OCI-LY1 (cell line): ENCODE measurements at regions not wholly inside any gene's neighbourhood (a gene's known extent, or its start where the extent isn't known, plus 50 kb on each side); places are given as distances from the start of the nearest gene placed in this dataset.

ENCODE experiments used
- H2AFZ ChIP-seq: fragments of 200-600 bp; sonication (generic), shearing (Covaris generic); 2 replicates; pipeline ENCODE4 v1.6.0; 2014; ENCODE audit warnings: antibody characterized with exemption, mild to moderate bottlenecking, low read length
- H3F3A ChIP-seq: fragments of 200-600 bp; sonication (generic), shearing (Covaris generic); 2 replicates; pipeline ENCODE4 v1.6.0; 2014; ENCODE audit warnings: mild to moderate bottlenecking, antibody characterized with exemption, low read length, moderate library complexity; ENCODE audit not compliant: insufficient read depth
- H3K27ac ChIP-seq: fragments of 200-600 bp; sonication (generic); 2 replicates; pipeline ENCODE4 v1.5.1; 2014; ENCODE audit warnings: low read length, mixed run types, mild to moderate bottlenecking, low read depth; ENCODE audit not compliant: poor library complexity, severe bottlenecking
- H3K27me3 ChIP-seq: fragments of 200-600 bp; sonication (generic); 2 replicates; pipeline ENCODE4 v1.6.0; 2014; ENCODE audit warnings: antibody characterized with exemption, mild to moderate bottlenecking, low read length, moderate library complexity; ENCODE audit not compliant: insufficient read depth
- H3K36me3 ChIP-seq: fragments of 200-600 bp; sonication (generic); 2 replicates; pipeline ENCODE4 v1.6.1; 2014; ENCODE audit warnings: mild to moderate bottlenecking, antibody characterized with exemption, low read length, moderate library complexity, mixed read lengths; ENCODE audit not compliant: insufficient read depth
- H3K4me1 ChIP-seq: fragments of 200-600 bp; sonication (generic); 2 replicates; pipeline ENCODE4 v1.5.1; 2014; ENCODE audit warnings: mild to moderate bottlenecking, low read length, moderate library complexity; ENCODE audit not compliant: insufficient read depth, severe bottlenecking
- H3K4me2 ChIP-seq: fragments of 200-600 bp; sonication (generic), shearing (Covaris generic); 2 replicates; pipeline ENCODE4 v1.6.1; 2014; ENCODE audit warnings: low read length
- H3K4me3 ChIP-seq: fragments of 200-600 bp; sonication (generic); 2 replicates; pipeline ENCODE4 v1.5.1; 2014; ENCODE audit warnings: low read length, low read depth, mild to moderate bottlenecking, mixed read lengths; ENCODE audit not compliant: poor library complexity, severe bottlenecking
- H3K79me2 ChIP-seq: fragments of 200-600 bp; shearing (Covaris generic); 2 replicates; pipeline ENCODE4 v1.6.1; 2016; ENCODE audit warnings: mixed run types, low read length, mixed read lengths; ENCODE audit not compliant: insufficient read depth
- H3K9ac ChIP-seq: fragments of 200-600 bp; sonication (generic), shearing (Covaris generic); 2 replicates; pipeline ENCODE4 v1.6.1; 2014; ENCODE audit warnings: mild to moderate bottlenecking, low read length, mixed read lengths
- H3K9me2 ChIP-seq: fragments of 200-600 bp; sonication (generic), shearing (Covaris generic); 2 replicates; pipeline ENCODE4 v1.6.1; 2014; ENCODE audit warnings: low read depth, mild to moderate bottlenecking, low read length, mixed read lengths
- H3K9me3 ChIP-seq: fragments of 200-600 bp; shearing (Covaris generic); 2 replicates; pipeline ENCODE4 v1.6.1; 2014; ENCODE audit warnings: low read length, mixed read lengths
- H4K20me1 ChIP-seq: fragments of 200-600 bp; sonication (generic), shearing (Covaris generic); 2 replicates; pipeline ENCODE4 v1.6.0; 2016; ENCODE audit warnings: mild to moderate bottlenecking, low read length; ENCODE audit not compliant: insufficient read depth
- EZH2 ChIP-seq: fragments of 200-600 bp; sonication (generic), shearing (Covaris generic); IDR thresholded peaks from 2 replicates; pipeline ENCODE4 v1.8.0; 2017; ENCODE audit warnings: borderline replicate concordance, mixed run types, mild to moderate bottlenecking, antibody characterized with exemption, low read length, moderate library complexity, mixed read lengths
- TF ChIP-seq, protein P1 (sequence below): fragments of 200-600 bp; sonication (generic), shearing (Covaris generic); IDR thresholded peaks from 2 replicates; pipeline ENCODE4 v1.5.1; 2017; ENCODE audit warnings: mild to moderate bottlenecking, antibody characterized with exemption, low read length, moderate library complexity, mixed read lengths

DNA sequence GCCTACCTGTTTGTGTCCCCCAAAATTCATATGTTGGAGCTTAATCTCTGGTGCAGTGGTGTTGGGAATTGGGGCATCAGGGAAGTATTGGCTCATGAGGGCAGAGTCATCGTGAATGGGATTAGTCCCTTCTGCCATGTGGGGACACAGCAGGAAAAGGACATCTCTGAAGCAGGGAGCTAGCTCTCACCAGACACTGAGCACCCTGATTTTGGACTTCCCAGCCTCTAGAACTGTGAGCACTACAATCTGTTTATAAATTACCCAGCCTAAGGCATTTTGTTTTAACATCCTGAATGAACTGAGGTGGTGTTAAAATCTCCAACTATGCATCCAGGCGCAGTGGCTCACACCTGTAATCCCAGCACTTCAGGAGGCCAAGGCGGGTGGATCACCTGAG is 206.0 kb downstream of the SEC14L1 start:
- Histone ChIP-seq H3K27me3 (peaks cover 9% of the 10 kb centered on the region; the same call in 1 of the 2 replicates), H3K9ac (no peak overlapping the region), H2AFZ (no peak overlapping the region), H3F3A (no peaks in the 10 kb centered on the region), H3K9me3 (peaks cover 6% of the 10 kb centered on the region; the same call in 1 of the 2 replicates), H3K79me2 (no peaks in the 10 kb centered on the region), H4K20me1 (no peaks in the 10 kb centered on the region), H3K4me2 (no peak overlapping the region), H3K4me1 (peaks cover 13% of the 10 kb centered on the region), H3K9me2 (no peaks in the 10 kb centered on the region), H3K4me3 (no peak overlapping the region), H3K27ac (no peak overlapping the region), H3K36me3 (no peaks in the 10 kb centered on the region; the same call in 1 of the 2 replicates)
- TF ChIP-seq, protein P1, sequence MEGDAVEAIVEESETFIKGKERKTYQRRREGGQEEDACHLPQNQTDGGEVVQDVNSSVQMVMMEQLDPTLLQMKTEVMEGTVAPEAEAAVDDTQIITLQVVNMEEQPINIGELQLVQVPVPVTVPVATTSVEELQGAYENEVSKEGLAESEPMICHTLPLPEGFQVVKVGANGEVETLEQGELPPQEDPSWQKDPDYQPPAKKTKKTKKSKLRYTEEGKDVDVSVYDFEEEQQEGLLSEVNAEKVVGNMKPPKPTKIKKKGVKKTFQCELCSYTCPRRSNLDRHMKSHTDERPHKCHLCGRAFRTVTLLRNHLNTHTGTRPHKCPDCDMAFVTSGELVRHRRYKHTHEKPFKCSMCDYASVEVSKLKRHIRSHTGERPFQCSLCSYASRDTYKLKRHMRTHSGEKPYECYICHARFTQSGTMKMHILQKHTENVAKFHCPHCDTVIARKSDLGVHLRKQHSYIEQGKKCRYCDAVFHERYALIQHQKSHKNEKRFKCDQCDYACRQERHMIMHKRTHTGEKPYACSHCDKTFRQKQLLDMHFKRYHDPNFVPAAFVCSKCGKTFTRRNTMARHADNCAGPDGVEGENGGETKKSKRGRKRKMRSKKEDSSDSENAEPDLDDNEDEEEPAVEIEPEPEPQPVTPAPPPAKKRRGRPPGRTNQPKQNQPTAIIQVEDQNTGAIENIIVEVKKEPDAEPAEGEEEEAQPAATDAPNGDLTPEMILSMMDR: no peak
- TF ChIP-seq EZH2: no peak

DNA sequence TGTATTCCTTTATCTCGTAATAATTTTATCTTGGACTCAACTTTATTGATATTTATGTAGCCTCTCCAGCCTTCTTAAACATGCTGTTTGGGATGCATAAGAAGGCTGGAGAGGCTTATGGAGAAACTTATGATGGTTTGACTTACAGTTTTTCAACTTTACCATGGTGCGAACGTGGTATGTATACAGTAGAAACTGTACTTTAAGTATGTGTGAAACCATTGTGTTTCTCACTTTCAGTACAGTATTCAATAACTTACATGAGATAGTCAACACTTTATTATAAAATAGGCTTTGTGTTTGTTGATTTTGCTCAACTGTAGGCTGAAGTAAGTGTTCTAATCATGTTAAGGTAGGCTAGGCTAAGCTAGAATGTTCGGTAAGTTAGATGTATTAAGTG is 206.8 kb downstream of the SEC14L1 start:
- H3K4me1 ChIP-seq: peaks cover 5% of the 10 kb centered on the region

DNA sequence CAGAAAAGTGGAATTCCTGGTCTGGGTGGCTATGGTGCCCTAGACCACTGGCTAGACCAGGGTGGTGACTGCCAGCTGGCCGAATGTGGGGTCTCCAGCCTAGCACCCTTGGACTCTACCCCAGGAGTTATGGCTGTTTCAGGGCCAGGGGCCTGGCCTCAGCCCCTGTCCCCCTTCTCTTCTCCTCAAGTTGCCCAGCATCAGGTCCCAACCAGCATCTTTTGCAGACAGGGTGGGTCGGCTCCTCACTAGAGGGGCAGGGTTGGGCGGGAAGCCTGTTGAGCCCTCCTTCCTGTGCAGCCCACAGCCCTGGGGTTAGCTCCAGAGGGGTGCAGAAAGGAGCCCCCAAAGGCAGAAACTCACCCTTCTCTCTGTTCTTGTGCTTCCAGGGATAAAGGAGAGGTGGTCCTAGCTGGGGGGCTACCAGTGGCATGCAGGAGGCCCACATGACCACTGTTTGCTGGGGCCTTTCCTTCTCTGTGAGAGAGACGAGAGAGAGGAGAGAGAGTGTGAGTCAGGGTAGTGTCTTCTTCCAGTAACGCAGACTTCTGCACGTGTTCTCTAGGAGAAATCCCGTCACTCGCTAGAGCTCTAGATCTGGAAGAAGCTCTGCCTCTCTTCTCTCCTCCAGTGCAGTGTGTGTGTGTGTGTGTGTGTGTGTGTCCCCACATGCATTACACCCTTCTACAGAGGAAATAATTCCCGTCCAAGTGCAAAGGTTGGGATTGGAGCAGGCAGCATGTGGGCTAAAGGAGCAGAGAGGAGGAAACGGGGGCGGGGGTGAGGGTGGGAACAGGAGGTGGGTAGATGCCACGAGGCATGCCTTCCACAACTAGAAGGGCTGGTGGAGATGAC is 209.4 kb downstream of the SEC14L1 start:
- Histone ChIP-seq H4K20me1 (no peaks in the 10 kb centered on the region), H3K4me1 (no peaks in the 10 kb centered on the region), H3K79me2 (no peaks in the 10 kb centered on the region), H3K9me2 (no peaks in the 10 kb centered on the region), H3K36me3 (no peaks in the 10 kb centered on the region; the same call in 1 of the 2 replicates), H3K4me2 (no peak overlapping the region), H3K27me3 (no peaks in the 10 kb centered on the region), H3K9me3 (no peaks in the 10 kb centered on the region), H3F3A (no peaks in the 10 kb centered on the region), H2AFZ (no peak overlapping the region), H3K9ac (no peak overlapping the region), H3K27ac (no peak overlapping the region), H3K4me3 (no peak overlapping the region)
- TF ChIP-seq EZH2: no peak
- TF ChIP-seq, protein P1: no peak

More for the DNA sequence above, 206.8 kb downstream of the SEC14L1 start:
- H3F3A ChIP-seq: no peaks in the 10 kb centered on the region
- H3K4me3 ChIP-seq: no peak overlapping the region
- H2AFZ ChIP-seq: no peak overlapping the region
- no peaks in the 10 kb centered on the region for H3K9me2 ChIP-seq
- H3K27ac ChIP-seq: no peak overlapping the region
- TF ChIP-seq, protein P1: no peak
- no peak for TF ChIP-seq EZH2
- H3K9ac ChIP-seq: no peak overlapping the region
- H3K36me3 ChIP-seq: no peaks in the 10 kb centered on the region; the same call in 1 of the 2 replicates
- no peak overlapping the region for H3K4me2 ChIP-seq
- H3K9me3 ChIP-seq: peaks cover 6% of the 10 kb centered on the region; the same call in 1 of the 2 replicates
- no peaks in the 10 kb centered on the region for H4K20me1 ChIP-seq
- peaks cover 9% of the 10 kb centered on the region; the same call in 1 of the 2 replicates for H3K27me3 ChIP-seq
- no peaks in the 10 kb centered on the region for H3K79me2 ChIP-seq
